CD4-positive, alpha-beta T cell (primary cell): ENCODE measurements at regions not wholly inside any gene's neighbourhood (a gene's known extent, or its start where the extent isn't known, plus 50 kb on each side); places are given as distances from the start of the nearest gene placed in this dataset.

Source experiments
- ATAC-seq: fragments of 200-7000 bp; cut with Tn5 transposase; one replicate; pipeline ENCODE4 v1.10.0; 2022; ENCODE audit warnings: mild to moderate bottlenecking; ENCODE audit not compliant: poor library complexity
- CTCF ChIA-PET: fragments of 350-600 bp; sonication (Branson Sonifier 250); formaldehyde crosslinking; loops from one replicate; lab custom pipeline; 2021; ENCODE audit warnings: antibody characterized with exemption, inconsistent platforms; lab: Charles Lee
- POLR2A ChIA-PET: fragments of 350-600 bp; sonication (Branson Sonifier 250); formaldehyde crosslinking; loops from one replicate; lab custom pipeline; 2021; ENCODE audit warnings: antibody characterized with exemption, inconsistent platforms; lab: Charles Lee
- DNase-seq, 14 experiments: peaks; one replicate each; pipeline ENCODE4 v3.0.0-alpha.2; 2013 to 2020; ENCODE audit warnings: mixed read lengths in 2 of 14
- H3K27ac ChIP-seq, 2 donors: one replicate each; pipeline versions ENCODE4 v1.5.1 to v1.7.0; 2013; ENCODE audit warnings: low read length in 2 of 2, low read depth in 1 of 2, mild to moderate bottlenecking in 1 of 2
- H3K27me3 ChIP-seq, 2 experiments: 1 replicate in 1 of 2; 2 replicates in 1 of 2; pipeline versions ENCODE4 v1.6.1 to v1.7.0; 2013; ENCODE audit warnings: low read length in 2 of 2, control low read depth in 1 of 2, mild to moderate bottlenecking in 1 of 2, moderate library complexity in 1 of 2; ENCODE audit not compliant: insufficient read depth in 2 of 2, control insufficient read depth in 1 of 2
- H3K36me3 ChIP-seq: one replicate; pipeline ENCODE4 v1.6.1; 2013; ENCODE audit warnings: low read length, control low read depth; ENCODE audit not compliant: insufficient read depth
- H3K4me1 ChIP-seq: one replicate; pipeline ENCODE4 v1.6.1; 2013; ENCODE audit warnings: low read length, control low read depth; ENCODE audit not compliant: insufficient read depth
- H3K4me3 ChIP-seq: one replicate; pipeline ENCODE4 v1.5.1; 2013; ENCODE audit warnings: mild to moderate bottlenecking, low read length, moderate library complexity
- H3K9me3 ChIP-seq, 2 experiments: 1 replicate in 1 of 2; 2 replicates in 1 of 2; pipeline versions ENCODE4 v1.6.1 to v1.7.0; 2013; ENCODE audit warnings: low read length in 2 of 2, mild to moderate bottlenecking in 2 of 2, control low read depth in 1 of 2, moderate library complexity in 1 of 2; ENCODE audit not compliant: control insufficient read depth in 1 of 2, insufficient read depth in 1 of 2
- H3K27ac Mint-ChIP-seq: one replicate; pipeline ENCODE4 v1.8.0; 2020; ENCODE audit warnings: mixed read lengths
- H3K27me3 Mint-ChIP-seq: one replicate; pipeline ENCODE4 v1.8.0; 2021; ENCODE audit warnings: mixed read lengths
- H3K36me3 Mint-ChIP-seq: one replicate; pipeline ENCODE4 v1.8.0; 2021; ENCODE audit warnings: low read depth, mixed read lengths
- H3K4me1 Mint-ChIP-seq: one replicate; pipeline ENCODE4 v1.8.0; 2021; ENCODE audit warnings: low read depth, mixed read lengths
- H3K4me3 Mint-ChIP-seq: one replicate; pipeline ENCODE4 v1.8.0; 2020; ENCODE audit warnings: mild to moderate bottlenecking, mixed read lengths
- H3K9me3 Mint-ChIP-seq: one replicate; pipeline ENCODE4 v1.8.0; 2020; ENCODE audit warnings: mixed read lengths
- intact Hi-C, 2 experiments: fragments of 100-400 bp; cut with DNase I in 1 of 2; cut with micrococcal nuclease in 1 of 2; formaldehyde crosslinking; loops; one replicate each; pipeline versions ENCODE4 v1.15.1 to v1.9.0; 2023 to 2025; cut with DNase I, micrococcal nuclease
- TF ChIP-seq, protein P1 (sequence below): fragments of 200-600 bp; IDR thresholded peaks from one replicate; pipeline ENCODE4 v1.8.0; 2022; ENCODE audit warnings: antibody characterized with exemption, mild to moderate bottlenecking

DNA sequence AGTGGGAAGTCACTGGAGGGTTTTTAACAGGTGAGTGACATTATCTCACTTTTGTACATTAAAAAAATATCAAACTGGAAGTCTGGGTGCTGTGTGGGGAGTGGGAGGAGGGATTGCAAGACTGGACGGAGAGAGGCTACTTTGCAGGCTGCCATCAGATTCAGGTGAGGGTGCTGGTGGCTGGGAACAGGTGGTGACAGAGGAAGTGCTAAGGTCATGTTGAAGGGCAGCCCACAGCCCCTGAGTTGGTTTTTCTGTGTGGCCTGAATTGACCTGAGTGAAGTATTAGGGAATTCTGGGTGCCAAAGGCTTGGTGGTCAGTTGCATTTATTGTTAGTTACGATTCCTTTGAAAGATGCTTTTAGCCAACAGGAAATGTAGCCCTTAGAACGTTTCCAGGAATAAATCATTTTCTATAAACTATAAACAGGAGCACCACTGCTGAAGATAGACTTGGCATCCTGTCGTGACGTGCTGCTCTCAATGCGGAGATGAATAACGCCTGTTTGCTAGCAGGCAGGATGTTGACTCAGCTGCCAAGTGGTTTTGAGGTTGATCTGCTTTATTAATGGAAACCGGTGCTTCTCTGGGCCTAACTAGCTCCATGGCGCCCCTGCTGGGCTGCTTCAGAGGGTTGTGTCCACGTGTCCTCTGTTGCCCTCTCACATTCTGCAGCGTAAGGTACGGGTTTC, 707.5 kb upstream of the TMEM132C start:
- no peaks in the 10 kb centered on the region for H3K27me3 Mint-ChIP-seq
- no peak overlapping the region for H3K4me3 Mint-ChIP-seq
- H3K9me3 ChIP-seq = peaks cover 0 to 8% of the 10 kb centered on the region in 2 experiments
- peaks cover 3% of the 10 kb centered on the region for H3K9me3 Mint-ChIP-seq
- no peak overlapping the region for H3K27ac Mint-ChIP-seq
- H3K36me3 ChIP-seq = no peaks in the 10 kb centered on the region
- intact Hi-C loops = no loop called here
- ChIA-PET POLR2A (no interaction called here), CTCF (no interaction called here)
- H3K36me3 Mint-ChIP-seq = no peaks in the 10 kb centered on the region
- TF ChIP-seq, protein P1, sequence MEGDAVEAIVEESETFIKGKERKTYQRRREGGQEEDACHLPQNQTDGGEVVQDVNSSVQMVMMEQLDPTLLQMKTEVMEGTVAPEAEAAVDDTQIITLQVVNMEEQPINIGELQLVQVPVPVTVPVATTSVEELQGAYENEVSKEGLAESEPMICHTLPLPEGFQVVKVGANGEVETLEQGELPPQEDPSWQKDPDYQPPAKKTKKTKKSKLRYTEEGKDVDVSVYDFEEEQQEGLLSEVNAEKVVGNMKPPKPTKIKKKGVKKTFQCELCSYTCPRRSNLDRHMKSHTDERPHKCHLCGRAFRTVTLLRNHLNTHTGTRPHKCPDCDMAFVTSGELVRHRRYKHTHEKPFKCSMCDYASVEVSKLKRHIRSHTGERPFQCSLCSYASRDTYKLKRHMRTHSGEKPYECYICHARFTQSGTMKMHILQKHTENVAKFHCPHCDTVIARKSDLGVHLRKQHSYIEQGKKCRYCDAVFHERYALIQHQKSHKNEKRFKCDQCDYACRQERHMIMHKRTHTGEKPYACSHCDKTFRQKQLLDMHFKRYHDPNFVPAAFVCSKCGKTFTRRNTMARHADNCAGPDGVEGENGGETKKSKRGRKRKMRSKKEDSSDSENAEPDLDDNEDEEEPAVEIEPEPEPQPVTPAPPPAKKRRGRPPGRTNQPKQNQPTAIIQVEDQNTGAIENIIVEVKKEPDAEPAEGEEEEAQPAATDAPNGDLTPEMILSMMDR = no peak
- DNase-seq = peak in 9 of 14 experiments; percentile 3 to 59 (median 31)
- no peaks in the 10 kb centered on the region for H3K27me3 ChIP-seq
- H3K4me1 ChIP-seq = no peaks in the 10 kb centered on the region
- H3K4me3 ChIP-seq = no peak overlapping the region
- peak; percentile 78 for ATAC-seq
- H3K27ac ChIP-seq = no peak overlapping the region
- no peaks in the 10 kb centered on the region for H3K4me1 Mint-ChIP-seq

DNA sequence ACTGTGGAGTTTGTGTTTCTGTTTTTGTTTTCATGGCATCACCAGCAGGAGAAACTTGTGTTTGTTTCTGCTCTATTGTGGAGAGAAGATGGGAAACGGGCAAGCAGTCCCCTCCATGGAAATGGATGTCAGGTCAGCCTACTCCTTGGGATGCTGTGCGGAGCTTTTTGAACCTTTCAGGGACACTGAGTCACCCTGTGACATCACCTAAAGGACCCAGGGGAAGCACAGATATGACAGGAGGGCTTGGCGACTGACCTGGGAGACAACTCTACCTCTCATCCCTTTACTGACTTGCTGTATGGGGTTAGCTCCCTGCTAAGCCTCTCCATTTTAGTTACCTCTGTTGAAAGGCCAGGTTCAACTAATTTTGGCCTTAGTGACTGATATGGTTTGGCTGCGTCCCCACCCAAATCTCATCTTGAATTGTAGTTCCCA, 706.9 kb upstream of the TMEM132C start:
- no peaks in the 10 kb centered on the region for H3K27me3 ChIP-seq
- ATAC-seq (no peak), DNase-seq (no peak)
- TF ChIP-seq, protein P1 = no peak
- ChIA-PET CTCF (no interaction called here), POLR2A (no interaction called here)
- H3K36me3 Mint-ChIP-seq = no peaks in the 10 kb centered on the region
- H3K27ac Mint-ChIP-seq = no peak overlapping the region
- H3K4me3 ChIP-seq = no peak overlapping the region
- no peak overlapping the region for H3K4me3 Mint-ChIP-seq
- no peaks in the 10 kb centered on the region for H3K36me3 ChIP-seq
- H3K27me3 Mint-ChIP-seq = no peaks in the 10 kb centered on the region
- peaks cover 0 to 12% of the 10 kb centered on the region in 2 experiments for H3K9me3 ChIP-seq
- no peaks in the 10 kb centered on the region for H3K4me1 Mint-ChIP-seq
- no peaks in the 10 kb centered on the region for H3K4me1 ChIP-seq
- no peak overlapping the region for H3K27ac ChIP-seq
- intact Hi-C loops = no loop called here
- H3K9me3 Mint-ChIP-seq = peaks cover 8% of the 10 kb centered on the region

DNA sequence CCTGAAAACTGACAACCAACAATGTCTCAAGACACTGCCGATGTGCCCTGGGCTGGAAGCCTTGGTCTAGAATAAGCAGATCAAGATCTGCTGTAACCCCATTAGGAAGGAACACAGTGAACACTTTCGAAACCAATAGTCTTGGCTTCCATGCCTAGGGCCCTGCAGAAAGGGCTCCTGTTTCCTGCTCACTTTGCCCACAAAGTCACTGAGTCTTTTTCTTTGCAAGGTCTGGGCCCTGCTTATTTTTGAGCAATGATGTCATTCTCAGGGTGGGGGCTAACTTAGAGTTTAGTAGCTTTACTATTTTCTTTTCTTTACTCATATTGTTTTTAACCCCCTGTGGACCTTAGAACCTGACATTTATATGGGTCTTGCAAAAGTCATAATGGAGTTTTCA, 704.2 kb upstream of the TMEM132C start:
- Mint-ChIP-seq H3K4me3 (no peak overlapping the region), H3K9me3 (peaks cover 10% of the 10 kb centered on the region), H3K36me3 (no peaks in the 10 kb centered on the region), H3K27ac (no peak overlapping the region), H3K4me1 (no peaks in the 10 kb centered on the region), H3K27me3 (no peaks in the 10 kb centered on the region)
- no peaks in the 10 kb centered on the region for H3K27me3 ChIP-seq
- ChIA-PET CTCF (no interaction called here), POLR2A (no interaction called here)
- H3K4me1 ChIP-seq = no peaks in the 10 kb centered on the region
- no peaks in the 10 kb centered on the region for H3K36me3 ChIP-seq
- no peak overlapping the region for H3K27ac ChIP-seq
- ATAC-seq = no peak
- TF ChIP-seq, protein P1 = no peak
- peaks cover 0 to 19% of the 10 kb centered on the region in 2 experiments for H3K9me3 ChIP-seq
- intact Hi-C loops = no loop called here
- no peak overlapping the region for H3K4me3 ChIP-seq
- no peak for DNase-seq
